Stimulated activated naive CD4-positive, alpha-beta T cell (primary cell): ENCODE measurements at regions not wholly inside any gene's neighbourhood (a gene's known extent, or its start where the extent isn't known, plus 50 kb on each side); places are given as distances from the start of the nearest gene placed in this dataset.

ENCODE experiments used
- DNase-seq, 6 experiments: peaks; one replicate each; lab custom pipeline; 2025; lab: John Stamatoyannopoulos, UW

DNA sequence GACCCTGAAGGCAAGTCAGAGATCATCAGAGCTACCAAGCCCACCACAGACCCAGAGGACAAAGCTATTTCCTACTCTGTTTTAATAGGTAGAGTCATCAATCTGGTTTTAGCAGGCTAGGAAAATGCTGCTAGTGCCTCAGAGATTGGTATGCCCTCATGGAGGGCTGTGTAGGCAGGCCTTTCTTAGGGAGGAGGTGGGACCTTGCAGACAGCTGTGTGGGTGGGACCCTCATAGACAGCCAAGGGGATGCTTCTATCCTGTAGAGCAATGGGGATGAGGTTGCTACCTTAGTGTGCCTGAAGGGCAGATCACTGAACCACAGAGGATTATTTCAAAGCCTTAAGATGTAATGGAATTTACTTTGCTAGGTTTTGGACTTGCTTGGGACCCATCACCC, 534.9 kb upstream of the KLF12 start:
- no peak for DNase-seq

DNA sequence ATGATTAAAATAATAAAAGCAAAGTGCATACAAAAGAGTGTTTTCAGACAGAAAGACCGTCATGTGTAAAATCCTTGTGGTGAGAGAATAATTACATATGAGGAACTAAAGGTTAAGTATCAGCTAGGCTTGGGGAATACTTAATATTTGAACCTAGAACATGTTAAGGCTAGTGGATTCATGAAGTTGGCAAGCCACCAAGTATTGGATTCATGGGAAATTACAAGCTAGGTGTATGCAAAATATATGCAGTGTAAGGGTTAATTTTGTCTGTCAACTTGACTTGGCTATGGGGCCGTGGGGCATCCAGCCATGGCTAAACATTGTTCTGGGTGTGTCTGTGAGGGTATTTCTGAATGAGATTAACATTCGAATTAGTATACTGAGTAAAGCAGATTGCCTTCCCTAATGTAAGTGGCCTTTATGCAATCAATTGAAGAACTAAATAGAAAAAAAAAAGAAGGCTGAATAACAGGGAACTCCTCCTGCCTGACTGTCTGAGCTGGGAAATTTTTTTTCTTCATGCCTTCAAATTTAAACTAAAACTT, 533.5 kb upstream of the KLF12 start:
- DNase-seq: no peak

DNA sequence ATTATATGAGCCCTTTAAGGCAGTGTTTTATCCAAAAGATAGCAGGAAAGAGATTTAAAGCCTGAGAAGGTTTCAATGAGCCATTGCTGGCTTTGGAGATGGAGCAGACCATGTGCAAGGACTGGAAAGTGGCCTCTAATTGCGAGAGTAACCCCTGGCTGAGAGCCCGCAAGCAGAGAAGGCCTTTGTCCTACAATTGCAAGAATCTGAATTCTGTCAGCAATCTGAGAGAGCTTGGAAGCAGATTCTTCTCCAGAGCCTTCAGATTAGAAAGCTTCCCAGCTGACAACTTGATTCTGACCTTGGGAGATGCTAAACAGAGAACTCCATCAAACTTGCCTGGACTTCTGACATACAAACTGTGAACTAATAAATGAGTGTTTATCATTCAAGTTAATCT, 528.7 kb upstream of the KLF12 start:
- no peak for DNase-seq

DNA sequence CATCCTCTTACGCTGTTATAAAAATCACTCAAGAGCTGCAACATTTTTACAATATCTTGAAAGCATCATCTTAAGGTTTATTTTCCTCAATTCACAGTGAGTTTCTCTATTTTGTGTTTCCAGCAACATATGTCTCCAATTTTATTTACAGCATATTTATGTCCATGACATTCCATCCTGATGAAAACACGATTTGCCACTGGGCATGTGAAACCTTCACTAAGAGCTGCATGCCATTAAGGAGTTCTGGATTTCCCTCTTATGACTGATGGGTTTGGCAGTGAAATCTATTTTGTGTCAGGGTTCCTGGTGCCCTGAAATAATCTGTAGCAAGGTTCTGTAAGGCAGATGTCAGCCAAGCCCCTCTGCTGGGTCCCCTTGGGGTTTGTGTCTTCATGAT, 527.6 kb upstream of the KLF12 start:
- no peak for DNase-seq

DNA sequence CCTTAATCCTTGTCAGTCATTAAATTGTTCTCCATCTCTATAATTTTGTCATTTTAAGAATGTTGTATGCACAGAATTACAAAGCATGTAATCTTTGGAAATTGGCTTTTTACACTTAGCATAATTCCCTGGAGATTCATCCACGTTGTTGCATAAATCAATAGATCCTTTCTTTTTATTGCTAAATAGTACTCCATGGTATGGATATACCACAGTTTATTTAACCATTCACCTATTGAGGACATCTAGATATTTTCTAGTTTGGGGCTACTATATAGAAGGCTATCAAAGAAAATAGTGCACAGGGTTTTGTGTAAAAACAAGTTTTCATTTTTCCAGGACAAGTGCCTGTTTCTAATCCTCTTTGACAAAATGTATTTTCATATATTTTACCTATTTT, 523.6 kb upstream of the KLF12 start:
- no peak for DNase-seq

DNA sequence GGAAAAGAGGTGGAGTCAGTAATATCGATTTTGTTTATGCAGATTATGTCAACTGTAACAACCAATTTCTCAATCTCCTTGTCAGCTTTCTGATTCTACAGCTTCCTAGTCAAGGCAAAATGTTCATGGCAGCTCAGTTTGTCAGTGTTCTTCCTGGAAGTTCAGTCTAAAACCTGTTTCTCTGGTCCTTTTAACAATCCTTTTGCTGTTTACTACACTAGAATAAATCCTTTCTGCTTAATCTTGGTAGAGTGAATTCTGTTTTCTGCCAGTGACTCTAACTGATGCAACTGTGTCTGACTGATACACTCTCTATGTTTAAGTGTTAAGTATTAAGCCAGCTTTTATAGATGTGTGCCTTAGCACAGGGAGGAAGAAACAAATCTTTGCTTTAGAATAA, 516.9 kb upstream of the KLF12 start:
- DNase-seq: no peak

DNA sequence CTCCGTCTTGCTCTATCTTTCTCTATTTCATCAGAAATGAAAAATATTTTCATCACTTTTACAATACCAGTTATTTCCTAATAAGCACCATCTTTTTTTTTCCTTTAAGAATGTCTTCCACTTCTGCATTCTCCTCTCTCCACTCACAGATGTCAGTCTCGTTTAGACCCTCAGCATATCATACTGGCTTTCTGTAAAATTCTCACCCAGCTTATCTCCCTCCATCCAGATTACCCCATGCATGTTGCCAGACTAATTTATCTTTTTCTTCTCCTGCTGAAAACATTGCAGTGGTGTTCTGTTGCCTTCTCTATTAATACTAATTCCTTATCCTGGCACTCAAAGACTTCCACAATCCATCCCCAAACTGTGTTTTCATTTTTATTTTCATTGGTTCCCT, 513.8 kb upstream of the KLF12 start:
- DNase-seq: no peak

DNA sequence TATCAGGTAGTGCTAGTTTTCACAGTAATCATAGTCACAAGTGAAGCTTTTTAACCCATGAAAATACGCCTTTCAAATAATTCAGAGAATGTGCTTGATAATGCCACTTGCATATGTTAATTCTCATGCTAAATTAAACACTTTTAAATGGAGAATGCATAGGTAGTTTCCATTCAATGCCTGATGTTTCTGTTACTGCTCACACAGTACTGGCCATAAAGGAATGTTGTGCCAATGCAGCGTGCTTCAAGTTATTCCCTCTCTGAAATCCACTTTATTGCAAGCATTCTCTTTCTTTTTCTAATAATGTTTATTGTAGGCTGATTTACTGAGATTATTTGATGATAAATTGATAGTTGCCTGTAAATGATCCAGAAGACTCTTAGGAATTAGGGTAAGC, 513.0 kb upstream of the KLF12 start:
- DNase-seq: no peak

DNA sequence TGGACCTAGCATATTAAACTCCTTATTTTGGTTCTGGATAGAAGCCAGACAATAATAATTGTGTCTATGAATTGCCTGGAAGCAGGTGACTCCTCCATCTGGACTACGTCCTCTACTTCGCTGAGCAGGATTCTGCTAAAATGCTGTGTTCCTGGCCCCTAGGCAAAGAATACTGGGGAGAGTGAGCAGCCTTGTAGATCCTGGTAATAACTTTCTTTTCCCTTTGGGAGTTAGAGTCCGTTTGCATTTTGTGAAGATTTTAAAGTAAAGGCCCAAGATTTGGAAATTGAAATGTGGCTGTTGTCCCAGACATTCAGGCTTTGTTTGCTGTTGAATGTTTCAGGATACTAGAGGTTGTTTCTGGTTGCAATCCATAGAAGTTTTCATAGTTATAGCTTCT, 511.9 kb upstream of the KLF12 start:
- no peak for DNase-seq

DNA sequence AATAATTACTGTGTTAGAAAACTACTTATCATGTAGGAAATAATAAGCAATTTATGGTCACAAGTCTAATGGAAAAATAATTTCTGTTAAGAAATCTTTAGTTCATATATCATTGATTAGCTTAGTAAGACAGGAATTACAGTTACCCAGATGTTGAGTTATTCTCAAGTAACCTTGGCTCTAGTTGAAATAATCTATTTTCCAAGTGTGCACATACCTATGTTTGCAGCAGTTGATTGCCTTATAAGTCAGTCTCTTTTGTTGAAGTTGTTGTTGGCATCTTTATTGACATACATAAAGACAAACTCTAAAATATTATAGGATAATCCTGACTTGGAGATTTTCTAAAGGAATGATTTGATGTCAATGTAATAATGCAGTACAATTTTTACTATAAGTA, 511.4 kb upstream of the KLF12 start:
- no peak for DNase-seq

DNA sequence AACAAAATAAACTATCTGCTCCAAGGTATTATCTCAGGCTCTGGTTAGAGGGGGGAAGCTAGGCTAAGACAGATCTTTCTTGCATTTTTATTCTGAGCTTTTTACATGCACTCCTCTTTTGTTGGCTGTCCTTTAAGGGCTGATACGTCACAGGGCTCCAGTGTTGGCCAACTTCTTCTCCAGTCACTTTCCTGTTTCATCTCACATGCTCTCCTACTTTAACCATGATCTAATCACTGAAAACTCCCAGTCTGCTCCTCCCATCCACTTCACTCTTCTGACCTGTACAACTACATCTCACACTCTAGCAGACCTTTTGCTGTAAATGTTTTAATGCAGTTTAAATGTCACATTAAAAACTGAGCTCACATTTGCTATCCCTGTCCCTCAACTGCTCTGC, 510.0 kb upstream of the KLF12 start:
- DNase-seq: no peak

DNA sequence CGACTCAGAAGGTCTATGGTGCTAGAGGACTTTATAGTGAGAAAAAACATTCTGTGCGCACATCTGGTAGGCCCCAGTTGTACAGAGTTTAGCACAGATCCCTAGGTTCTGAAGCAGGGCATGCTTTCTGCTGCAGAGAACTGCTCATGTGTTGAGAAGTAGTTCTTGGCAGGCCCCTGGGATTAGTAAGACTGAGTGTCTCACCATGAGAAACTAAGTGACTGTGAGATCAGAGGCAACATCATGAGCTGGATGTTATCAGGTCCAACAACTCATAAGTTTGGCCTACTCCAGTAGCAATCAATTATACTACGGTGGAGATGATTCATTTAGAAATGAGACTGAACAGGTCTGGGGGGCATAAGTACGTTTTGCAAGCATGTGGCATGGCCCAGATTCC, 507.4 kb upstream of the KLF12 start:
- no peak for DNase-seq

DNA sequence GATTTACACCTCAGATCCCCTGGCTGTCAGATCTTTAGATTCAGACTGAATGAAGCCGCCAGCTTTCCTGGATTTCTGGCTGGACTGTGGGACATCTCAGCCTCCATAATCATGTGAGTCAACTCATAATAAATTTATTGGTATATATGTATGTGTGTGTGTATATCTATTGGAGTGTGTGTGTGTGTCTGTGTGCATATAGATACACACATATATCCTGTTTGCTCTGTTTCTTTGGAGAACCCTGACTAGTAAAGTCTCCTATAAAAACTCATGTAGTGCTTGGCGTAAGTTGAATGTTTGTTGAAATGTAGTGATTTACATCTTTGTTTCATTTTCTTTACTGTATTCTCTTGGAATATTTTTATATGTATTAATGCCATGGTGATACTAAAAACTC, 499.5 kb upstream of the KLF12 start:
- no peak for DNase-seq

DNA sequence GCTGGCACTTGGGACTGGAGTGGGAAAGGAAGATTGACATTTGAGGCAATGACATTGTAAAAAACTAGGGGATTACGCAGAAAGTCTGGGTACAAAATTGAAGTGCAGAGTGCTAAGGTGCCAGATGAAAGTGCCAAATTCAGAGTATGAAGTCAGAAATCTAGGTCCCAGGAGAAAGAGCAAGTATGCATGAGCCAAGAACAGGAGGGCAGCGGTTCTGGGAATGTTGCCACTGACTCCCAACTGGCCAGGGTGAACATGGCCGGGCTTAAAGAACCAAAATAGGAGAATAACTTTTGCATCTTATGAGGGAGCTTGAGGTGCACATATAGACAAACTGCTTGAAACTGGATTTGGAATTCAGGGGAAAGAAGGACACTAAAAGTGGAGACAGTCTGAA, 495.8 kb upstream of the KLF12 start:
- DNase-seq: no peak

DNA sequence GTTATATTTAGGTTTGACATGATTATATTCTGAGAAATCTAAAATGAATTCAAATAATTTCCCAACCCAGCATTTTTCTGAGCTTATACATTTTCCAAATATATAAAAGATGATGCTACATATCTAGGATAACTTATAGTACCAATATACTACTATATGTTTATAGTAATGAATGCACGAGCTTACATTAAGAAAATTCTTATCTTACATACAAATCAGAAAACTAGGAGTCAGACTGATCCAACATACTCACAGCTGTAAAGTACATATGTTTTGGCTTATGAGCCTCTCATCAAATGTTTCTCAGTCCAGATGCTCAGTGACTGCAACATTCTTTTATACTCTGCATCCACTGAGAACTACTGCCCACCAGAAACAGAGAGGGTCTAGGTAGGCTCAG, 491.3 kb upstream of the KLF12 start:
- no peak for DNase-seq

DNA sequence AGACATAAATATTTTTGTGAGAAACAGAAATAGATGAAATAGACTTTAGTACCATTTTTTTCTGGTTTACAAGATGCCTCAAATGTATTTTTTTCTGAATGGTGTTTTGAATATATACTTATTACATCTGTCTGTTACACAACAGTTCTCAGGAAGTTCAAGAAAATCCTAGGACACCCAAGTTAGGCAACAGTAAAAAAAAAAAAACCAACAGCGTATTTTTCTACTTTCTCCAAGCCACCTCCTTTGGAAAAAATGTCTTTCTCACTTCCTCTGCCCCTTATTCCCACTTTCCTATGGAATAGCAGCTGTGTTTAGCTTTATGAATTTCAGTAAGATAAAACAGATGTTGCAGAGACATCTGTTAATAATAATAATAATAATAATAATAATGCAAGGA, 489.6 kb upstream of the KLF12 start:
- DNase-seq: no peak

DNA sequence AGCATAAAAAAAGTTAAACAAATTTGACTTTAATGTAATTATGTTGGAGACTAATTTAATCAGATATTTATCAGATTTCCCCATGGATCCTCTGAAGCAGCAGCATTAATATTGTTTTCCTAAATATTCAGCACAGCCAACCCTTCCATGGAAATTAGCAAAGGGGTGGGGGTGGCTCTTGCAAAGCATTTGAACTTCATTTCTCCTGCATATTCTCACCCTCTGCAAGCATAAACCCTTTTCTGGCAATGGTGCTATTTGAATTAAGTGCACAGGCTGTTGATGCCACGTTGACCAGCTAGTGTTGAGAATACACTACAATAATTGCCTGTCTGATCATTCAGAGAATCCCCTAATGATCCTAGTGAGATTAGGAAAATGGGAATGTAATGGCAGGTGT, 488.1 kb upstream of the KLF12 start:
- no peak for DNase-seq

DNA sequence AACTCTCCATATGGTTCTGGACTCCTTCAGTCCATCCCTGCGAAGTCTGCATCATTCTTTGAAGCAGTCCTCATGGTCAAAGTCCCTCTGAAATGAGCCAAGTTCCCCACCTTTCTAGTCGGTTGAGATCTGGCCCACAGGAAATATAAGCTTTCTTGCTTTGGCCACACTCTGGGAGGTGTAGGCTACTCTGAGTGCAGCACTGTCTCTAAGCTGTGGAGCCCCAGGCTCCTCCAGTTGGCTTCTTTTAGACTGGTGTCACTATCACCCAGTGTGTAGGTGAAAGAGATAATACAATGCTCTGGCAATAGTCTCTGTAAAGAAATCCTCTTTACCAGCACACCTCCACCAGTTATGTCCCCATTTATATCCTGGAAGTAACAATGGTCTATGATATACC, 486.5 kb upstream of the KLF12 start:
- no peak for DNase-seq

DNA sequence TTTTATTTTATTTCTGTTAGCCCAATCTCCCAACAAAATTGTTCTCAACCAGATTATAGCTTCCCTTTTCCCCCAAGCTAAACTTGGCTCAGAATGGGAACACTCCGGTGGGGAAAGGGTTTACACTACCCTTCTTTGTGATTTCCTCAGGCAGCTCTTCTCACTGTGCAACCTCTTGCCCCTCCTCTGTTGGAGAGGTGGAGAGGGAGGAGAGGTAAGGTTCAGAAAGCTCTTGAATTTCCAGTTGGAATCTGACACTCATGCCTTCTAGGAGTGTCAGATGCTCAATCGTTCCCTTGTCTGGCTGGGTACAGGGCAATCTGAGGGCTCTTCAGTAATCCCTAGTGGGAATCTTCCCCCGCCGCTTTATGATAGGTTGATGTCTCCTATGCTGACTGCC, 486.1 kb upstream of the KLF12 start:
- no peak for DNase-seq

DNA sequence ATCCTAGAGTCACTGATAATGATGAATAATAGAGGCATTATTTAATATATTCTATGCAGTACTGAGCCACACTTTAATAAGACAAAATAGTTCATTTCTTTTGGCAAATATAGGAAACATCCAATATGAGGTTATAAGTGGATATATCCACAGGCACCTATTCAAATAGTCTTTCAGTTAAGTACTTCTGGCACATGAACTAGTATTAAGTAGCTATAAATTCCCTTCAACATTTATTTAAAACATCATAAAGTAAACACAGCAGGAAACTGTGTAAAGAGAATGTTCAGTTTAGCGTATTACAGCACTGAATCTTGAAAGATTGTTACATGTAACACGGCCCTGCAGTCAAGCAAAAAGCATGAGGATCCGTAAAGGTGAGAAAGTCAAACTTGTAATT, 463.3 kb upstream of the KLF12 start:
- no peak for DNase-seq

DNA sequence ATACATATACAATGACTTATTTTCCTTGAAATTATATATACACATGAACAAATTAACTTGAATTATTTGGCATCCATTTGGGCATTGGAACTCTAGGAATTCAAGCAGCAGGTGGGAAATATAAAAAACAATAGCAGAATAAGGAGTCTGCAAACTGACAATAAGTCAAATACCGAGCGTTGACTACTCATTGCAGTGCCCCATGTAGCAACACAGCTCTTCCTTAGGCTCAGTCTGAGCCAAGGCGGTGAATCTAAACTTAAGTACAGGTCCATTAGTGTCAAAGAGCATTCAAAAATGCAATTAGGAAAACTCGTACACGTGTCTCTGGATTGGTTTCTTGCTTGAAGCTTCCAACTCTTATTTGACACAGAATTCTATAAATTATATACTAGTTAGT, 462.5 kb upstream of the KLF12 start:
- no peak for DNase-seq

DNA sequence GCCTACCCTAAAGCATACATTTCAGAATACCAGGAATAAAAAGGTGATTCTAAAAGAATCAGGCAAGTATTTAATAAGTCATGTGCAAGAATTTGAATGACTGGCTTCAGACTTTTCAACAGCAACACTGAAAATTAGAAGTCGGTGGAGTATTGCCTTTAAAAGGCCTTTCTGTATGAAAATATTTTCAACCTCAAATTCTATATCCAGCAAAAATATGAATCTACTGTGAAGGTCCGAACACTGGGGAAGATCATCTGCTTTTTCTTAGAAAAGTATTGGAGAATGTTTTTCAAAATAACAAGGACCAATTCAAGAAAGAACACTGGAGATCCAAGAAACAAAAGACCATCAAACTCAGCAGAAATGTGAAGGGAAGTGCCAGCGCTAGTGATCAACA, 459.5 kb upstream of the KLF12 start:
- DNase-seq: no peak

DNA sequence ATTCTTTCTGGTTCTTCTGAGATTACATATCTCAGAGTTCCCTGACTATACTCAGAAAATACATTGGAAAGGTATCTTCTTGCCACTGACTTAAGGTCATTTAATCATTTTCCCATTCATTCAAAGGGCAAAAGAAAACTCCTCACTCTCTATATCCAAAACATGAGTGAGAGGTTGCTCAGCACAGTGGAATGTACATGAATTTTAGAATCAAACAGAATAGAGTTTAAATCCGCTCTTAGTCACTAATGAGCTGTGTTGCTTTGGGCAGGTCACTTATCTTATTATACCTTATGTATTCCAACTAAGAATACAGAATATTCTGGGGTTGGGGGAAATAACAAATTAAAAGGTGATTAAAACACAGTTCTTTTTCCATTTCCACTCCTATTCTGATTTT, 452.6 kb upstream of the KLF12 start:
- no peak for DNase-seq

DNA sequence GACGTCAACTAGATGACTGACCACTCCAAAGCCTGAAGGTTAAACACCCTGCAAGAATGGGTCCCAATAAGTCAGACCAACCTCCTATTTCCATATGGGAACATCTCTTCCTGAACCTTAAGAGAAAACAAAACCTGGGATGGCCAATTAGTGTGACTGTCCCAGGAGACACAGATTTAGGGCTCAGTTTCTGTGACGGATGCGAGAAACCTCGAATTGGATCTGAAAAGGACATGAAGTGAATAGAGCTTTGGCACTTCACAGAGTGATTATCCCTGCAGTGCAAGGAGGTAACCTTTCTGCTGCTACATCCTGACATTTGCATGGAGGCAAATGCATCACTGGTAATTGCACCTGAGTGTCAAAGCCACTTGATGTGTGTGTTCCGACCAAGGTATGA, 442.2 kb upstream of the KLF12 start:
- no peak for DNase-seq

DNA sequence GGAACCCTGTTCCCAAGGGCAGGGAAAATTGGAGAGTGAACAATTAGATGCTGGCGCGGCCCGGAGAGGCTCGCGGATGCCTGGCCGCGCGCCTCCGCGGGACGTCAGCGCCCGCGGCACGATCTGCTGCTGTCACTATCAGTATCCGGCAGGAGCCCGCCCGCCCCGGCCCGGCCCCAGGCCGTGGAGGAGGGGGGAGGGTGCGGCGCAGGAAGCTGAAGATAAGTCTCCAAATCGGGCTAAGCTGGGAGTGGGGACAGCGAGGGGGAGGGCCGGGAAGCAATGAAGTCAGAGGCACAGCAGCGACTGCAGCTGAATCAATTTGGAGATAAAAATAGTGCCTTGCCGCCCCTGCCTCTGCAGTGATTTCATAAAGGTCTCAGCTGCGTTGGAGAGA, 441.5 kb upstream of the KLF12 start:
- DNase-seq: peak in 5 of 6 experiments; percentile 3 to 50 (median 15)
